Parathyroid adenoma (tissue), 2 donors: ENCODE measurements at regions not wholly inside any gene's neighbourhood (a gene's known extent, or its start where the extent isn't known, plus 50 kb on each side); places are given as distances from the start of the nearest gene placed in this dataset.

ENCODE experiments used
- H2AFZ ChIP-seq: fragments of 300-600 bp; sonication (generic); one replicate; pipeline ENCODE4 v1.7.0; 2017; ENCODE audit warnings: antibody characterized with exemption, mild to moderate bottlenecking
- H3K27ac ChIP-seq: fragments of 300-600 bp; sonication (generic); one replicate; pipeline ENCODE4 v1.7.0; 2017
- H3K27me3 ChIP-seq: fragments of 300-600 bp; sonication (generic); one replicate; pipeline ENCODE4 v1.7.0; 2017; ENCODE audit warnings: low read length; ENCODE audit not compliant: control insufficient read depth, insufficient read depth
- H3K36me3 ChIP-seq: fragments of 300-600 bp; sonication (generic); one replicate; pipeline ENCODE4 v1.7.0; 2017; ENCODE audit warnings: low read length; ENCODE audit not compliant: control insufficient read depth, insufficient read depth
- H3K4me1 ChIP-seq: fragments of 300-600 bp; sonication (generic); one replicate; pipeline ENCODE4 v1.7.0; 2017; ENCODE audit warnings: control low read depth
- H3K4me2 ChIP-seq: fragments of 300-600 bp; sonication (generic); one replicate; pipeline ENCODE4 v1.7.0; 2017; ENCODE audit warnings: low read length
- H3K4me3 ChIP-seq: fragments of 300-600 bp; sonication (generic); one replicate; pipeline ENCODE4 v1.7.0; 2017; ENCODE audit warnings: low read depth, low read length
- H3K79me2 ChIP-seq: fragments of 300-600 bp; sonication (generic); one replicate; pipeline ENCODE4 v1.7.0; 2017; ENCODE audit warnings: control low read depth
- H3K9ac ChIP-seq: fragments of 300-600 bp; sonication (generic); one replicate; pipeline ENCODE4 v1.7.0; 2017; ENCODE audit warnings: mild to moderate bottlenecking
- H3K9me3 ChIP-seq: fragments of 300-600 bp; sonication (generic); one replicate; pipeline ENCODE4 v1.7.0; 2017; ENCODE audit warnings: low read length; ENCODE audit not compliant: control insufficient read depth
- TF ChIP-seq, protein P1 (sequence below): fragments of 300-600 bp; sonication (generic); IDR thresholded peaks from one replicate; pipeline ENCODE4 v1.7.0; 2017; ENCODE audit warnings: antibody characterized with exemption, mild to moderate bottlenecking
- donor health status: primary hyperparathyroidism.

DNA sequence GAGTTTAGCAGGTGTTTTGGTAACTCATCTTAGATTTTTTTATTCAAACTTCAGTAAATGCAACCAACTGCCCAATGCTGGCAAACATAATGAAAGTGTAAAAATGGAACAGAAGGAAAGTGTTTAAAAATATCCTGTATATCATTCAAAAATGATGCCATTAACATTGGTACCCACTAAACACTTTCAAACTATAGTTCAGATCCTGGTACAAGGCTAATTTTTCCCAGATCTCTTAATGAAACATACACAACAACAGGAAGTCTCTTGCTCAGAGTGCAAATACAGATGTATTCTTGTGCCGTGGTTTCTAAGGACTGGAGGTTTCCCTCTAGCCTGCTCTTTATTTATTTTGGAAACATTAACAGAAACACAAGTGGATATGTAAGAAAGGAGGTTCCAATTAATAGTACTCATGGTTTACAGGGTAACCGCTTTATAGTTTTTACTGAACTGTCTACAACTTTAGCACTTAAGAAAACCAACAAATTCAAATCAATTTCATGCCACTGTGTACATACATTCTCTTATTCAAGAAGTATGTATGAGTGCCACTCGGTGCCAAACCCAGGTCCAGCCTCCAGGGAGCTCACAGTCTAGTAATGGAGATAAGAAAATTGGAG lies 176.0 kb upstream of the AKR1E2 start:
- Histone ChIP-seq H3K4me2 (no peak overlapping the region), H3K4me3 (no peak overlapping the region), H3K27ac (no peak overlapping the region), H2AFZ (no peak overlapping the region), H3K27me3 (no peaks in the 10 kb centered on the region), H3K36me3 (no peaks in the 10 kb centered on the region), H3K9ac (no peak overlapping the region), H3K79me2 (no peaks in the 10 kb centered on the region), H3K4me1 (no peaks in the 10 kb centered on the region), H3K9me3 (no peaks in the 10 kb centered on the region)
- TF ChIP-seq, protein P1, sequence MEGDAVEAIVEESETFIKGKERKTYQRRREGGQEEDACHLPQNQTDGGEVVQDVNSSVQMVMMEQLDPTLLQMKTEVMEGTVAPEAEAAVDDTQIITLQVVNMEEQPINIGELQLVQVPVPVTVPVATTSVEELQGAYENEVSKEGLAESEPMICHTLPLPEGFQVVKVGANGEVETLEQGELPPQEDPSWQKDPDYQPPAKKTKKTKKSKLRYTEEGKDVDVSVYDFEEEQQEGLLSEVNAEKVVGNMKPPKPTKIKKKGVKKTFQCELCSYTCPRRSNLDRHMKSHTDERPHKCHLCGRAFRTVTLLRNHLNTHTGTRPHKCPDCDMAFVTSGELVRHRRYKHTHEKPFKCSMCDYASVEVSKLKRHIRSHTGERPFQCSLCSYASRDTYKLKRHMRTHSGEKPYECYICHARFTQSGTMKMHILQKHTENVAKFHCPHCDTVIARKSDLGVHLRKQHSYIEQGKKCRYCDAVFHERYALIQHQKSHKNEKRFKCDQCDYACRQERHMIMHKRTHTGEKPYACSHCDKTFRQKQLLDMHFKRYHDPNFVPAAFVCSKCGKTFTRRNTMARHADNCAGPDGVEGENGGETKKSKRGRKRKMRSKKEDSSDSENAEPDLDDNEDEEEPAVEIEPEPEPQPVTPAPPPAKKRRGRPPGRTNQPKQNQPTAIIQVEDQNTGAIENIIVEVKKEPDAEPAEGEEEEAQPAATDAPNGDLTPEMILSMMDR = no peak

DNA sequence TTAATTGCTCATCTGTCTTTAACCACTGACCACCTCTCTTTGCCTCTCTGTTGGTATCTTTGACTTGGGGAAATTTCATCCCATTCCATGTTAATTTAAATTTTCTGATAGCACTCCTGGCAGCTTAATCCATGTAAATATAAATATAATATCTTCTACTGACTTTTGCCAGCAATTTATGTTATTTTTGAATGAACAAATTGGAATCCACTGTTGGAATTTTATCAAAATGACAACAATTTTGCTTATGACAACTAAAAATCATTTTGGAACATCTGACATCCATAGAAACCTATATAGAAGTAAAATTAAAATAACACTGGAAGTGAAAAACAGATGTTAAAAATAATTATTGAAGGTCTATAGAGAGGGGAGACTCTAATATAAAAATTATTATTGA lies 176.5 kb upstream of the AKR1E2 start:
- Histone ChIP-seq H2AFZ (no peak overlapping the region), H3K9me3 (no peaks in the 10 kb centered on the region), H3K4me3 (no peak overlapping the region), H3K4me2 (no peak overlapping the region), H3K79me2 (no peaks in the 10 kb centered on the region), H3K27ac (no peak overlapping the region), H3K9ac (no peak overlapping the region), H3K36me3 (no peaks in the 10 kb centered on the region), H3K27me3 (no peaks in the 10 kb centered on the region), H3K4me1 (no peaks in the 10 kb centered on the region)
- TF ChIP-seq, protein P1 = no peak

DNA sequence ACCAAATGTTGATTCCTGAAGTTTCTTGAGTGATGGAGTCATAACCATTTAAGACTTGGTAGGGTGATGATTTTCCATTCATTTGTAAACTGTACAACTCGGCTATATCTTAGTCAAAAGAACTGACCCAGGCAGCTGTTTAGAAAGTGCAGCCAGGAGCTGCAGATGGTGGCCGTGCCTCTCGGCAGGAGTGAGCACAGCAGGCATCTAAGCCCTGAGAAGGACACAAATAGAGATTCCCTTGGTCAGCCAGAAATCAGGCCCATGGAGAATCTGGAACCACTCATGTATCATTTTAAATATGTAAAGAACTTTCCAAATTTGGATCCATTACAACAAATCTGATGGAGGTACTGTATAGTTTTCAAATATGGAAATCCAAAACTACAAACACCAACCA lies 177.0 kb upstream of the AKR1E2 start:
- Histone ChIP-seq H3K4me2 (no peak overlapping the region), H3K27ac (no peak overlapping the region), H3K9me3 (no peaks in the 10 kb centered on the region), H2AFZ (no peak overlapping the region), H3K27me3 (no peaks in the 10 kb centered on the region), H3K9ac (no peak overlapping the region), H3K4me1 (no peaks in the 10 kb centered on the region), H3K4me3 (no peak overlapping the region), H3K36me3 (no peaks in the 10 kb centered on the region), H3K79me2 (no peaks in the 10 kb centered on the region)
- TF ChIP-seq, protein P1 = no peak

DNA sequence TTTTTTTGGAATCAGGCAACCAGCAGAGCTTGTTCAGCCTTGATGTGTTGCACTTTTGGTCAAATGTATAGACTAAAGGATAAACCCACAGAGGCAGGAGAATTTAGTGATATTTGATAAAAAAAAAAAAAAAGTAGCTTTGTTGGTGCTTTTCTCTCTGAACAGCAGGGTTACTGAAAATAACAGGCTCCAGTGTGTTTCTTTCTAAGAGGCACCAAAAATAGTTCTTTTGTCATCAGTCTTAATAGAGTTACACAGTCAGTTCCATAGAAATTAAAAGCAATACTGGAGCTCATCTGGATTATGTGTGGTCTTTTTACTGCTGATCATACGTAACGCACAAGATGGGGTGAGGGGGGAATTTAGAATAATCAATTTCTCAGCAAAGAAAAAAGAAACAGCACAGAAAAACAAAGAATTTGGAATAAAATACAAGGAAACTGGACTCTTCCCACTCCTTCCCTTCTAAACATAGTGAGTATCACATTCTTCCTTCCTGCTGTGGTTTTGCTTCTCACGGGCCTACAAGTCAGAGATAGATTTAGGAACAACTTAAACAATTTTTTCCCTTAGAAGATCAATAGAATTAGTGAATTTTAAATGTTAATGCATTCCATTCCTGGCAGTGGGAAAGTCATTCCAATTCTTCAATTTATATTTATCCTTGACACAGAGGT lies 178.8 kb upstream of the AKR1E2 start:
- no peak overlapping the region for H3K9ac ChIP-seq
- no peaks in the 10 kb centered on the region for H3K36me3 ChIP-seq
- H3K27ac ChIP-seq = no peak overlapping the region
- no peak overlapping the region for H3K4me2 ChIP-seq
- H3K9me3 ChIP-seq = no peaks in the 10 kb centered on the region
- no peak overlapping the region for H3K4me3 ChIP-seq
- no peak overlapping the region for H2AFZ ChIP-seq
- H3K4me1 ChIP-seq = no peaks in the 10 kb centered on the region
- TF ChIP-seq, protein P1 = no peak
- H3K27me3 ChIP-seq = no peaks in the 10 kb centered on the region
- no peaks in the 10 kb centered on the region for H3K79me2 ChIP-seq

DNA sequence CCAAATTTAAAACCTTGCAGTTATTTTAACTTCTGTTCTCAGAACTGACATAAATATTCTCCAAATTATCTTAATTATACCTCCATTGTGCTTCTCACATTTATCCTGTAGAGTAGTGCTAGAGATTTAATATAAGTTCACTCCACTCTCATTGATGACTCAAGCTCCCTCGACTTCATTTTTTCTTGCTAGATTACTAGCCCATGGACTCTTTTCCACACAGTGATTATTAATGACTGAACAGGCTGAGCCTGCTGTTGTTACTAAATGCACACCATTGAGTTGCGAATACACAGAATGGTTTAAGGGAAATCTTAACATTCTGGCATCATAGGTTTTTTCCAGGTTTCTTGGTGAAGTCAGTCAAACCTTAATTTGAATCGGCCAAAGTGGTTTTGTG lies 179.5 kb upstream of the AKR1E2 start:
- H3K9ac ChIP-seq = no peak overlapping the region
- H3K79me2 ChIP-seq = no peaks in the 10 kb centered on the region
- no peak overlapping the region for H3K27ac ChIP-seq
- H3K4me3 ChIP-seq = no peak overlapping the region
- H2AFZ ChIP-seq = no peak overlapping the region
- no peaks in the 10 kb centered on the region for H3K9me3 ChIP-seq
- H3K4me1 ChIP-seq = no peaks in the 10 kb centered on the region
- no peak overlapping the region for H3K4me2 ChIP-seq
- no peaks in the 10 kb centered on the region for H3K36me3 ChIP-seq
- no peaks in the 10 kb centered on the region for H3K27me3 ChIP-seq
- TF ChIP-seq, protein P1 = no peak
